Progenitor cell of endocrine pancreas (in vitro differentiated cells): ENCODE measurements at regions not wholly inside any gene's neighbourhood (a gene's known extent, or its start where the extent isn't known, plus 50 kb on each side); places are given as distances from the start of the nearest gene placed in this dataset.

Experiments
- DNase-seq: peaks from one replicate; pipeline ENCODE4 v3.0.0; 2021; ENCODE audit warnings: low spot score; ENCODE audit not compliant: unreplicated experiment
- H3K27ac Mint-ChIP-seq: 2 replicates; pipeline ENCODE4 v1.8.0; 2021; ENCODE audit warnings: mild to moderate bottlenecking, moderate library complexity, mixed read lengths
- H3K27me3 Mint-ChIP-seq: 2 replicates; pipeline ENCODE4 v1.8.0; 2021; ENCODE audit warnings: mixed read lengths
- H3K36me3 Mint-ChIP-seq: 2 replicates; pipeline ENCODE4 v1.8.0; 2022; ENCODE audit warnings: mixed read lengths; ENCODE audit not compliant: insufficient read depth
- H3K4me1 Mint-ChIP-seq: 2 replicates; pipeline ENCODE4 v1.8.0; 2021; ENCODE audit warnings: low read depth, mixed read lengths
- H3K4me3 Mint-ChIP-seq: 2 replicates; pipeline ENCODE4 v1.8.0; 2021; ENCODE audit warnings: low read depth, mild to moderate bottlenecking, moderate library complexity, mixed read lengths
- H3K9me3 Mint-ChIP-seq: 2 replicates; pipeline ENCODE4 v1.8.0; 2021; ENCODE audit warnings: low read depth, mixed read lengths
- CTCF ChIP-seq: fragments of 200-600 bp; sonication (generic); IDR thresholded peaks from one replicate; pipeline ENCODE4 v1.5.0; 2021; ENCODE audit warnings: antibody characterized with exemption, mild to moderate bottlenecking; ENCODE audit not compliant: unreplicated experiment

- TF ChIP-seq CTCF = no peak
- Mint-ChIP-seq H3K27me3 (no peaks in the 10 kb centered on the region), H3K4me1 (no peaks in the 10 kb centered on the region), H3K36me3 (no peaks in the 10 kb centered on the region), H3K4me3 (no peak overlapping the region), H3K9me3 (no peaks in the 10 kb centered on the region), H3K27ac (no peak overlapping the region)
- DNase-seq = no peak
Measured at GRCh38 chr13:31891472-31891871, 140.1 kb upstream of the FRY start.

GRCh38 chr13:31894931-31895330 is 136.6 kb upstream of the FRY start:
- no peaks in the 10 kb centered on the region for H3K36me3 Mint-ChIP-seq
- H3K27ac Mint-ChIP-seq = no peak overlapping the region
- no peak overlapping the region for H3K4me3 Mint-ChIP-seq
- H3K4me1 Mint-ChIP-seq = no peaks in the 10 kb centered on the region
- no peak for DNase-seq
- TF ChIP-seq CTCF = no peak
- H3K27me3 Mint-ChIP-seq = no peaks in the 10 kb centered on the region
- H3K9me3 Mint-ChIP-seq = no peaks in the 10 kb centered on the region

- TF ChIP-seq CTCF = no peak
- H3K27me3 Mint-ChIP-seq = no peaks in the 10 kb centered on the region
- H3K4me3 Mint-ChIP-seq = no peak overlapping the region
- H3K27ac Mint-ChIP-seq = no peak overlapping the region
- H3K9me3 Mint-ChIP-seq = peaks cover 3% of the 10 kb centered on the region
- DNase-seq = no peak
- H3K36me3 Mint-ChIP-seq = no peaks in the 10 kb centered on the region
- H3K4me1 Mint-ChIP-seq = no peaks in the 10 kb centered on the region
Measured at GRCh38 chr13:31895691-31896090, 135.9 kb upstream of the FRY start.

- TF ChIP-seq CTCF = no peak
- no peak for DNase-seq
- no peak overlapping the region for H3K27ac Mint-ChIP-seq
- H3K9me3 Mint-ChIP-seq = peaks cover 8% of the 10 kb centered on the region
- no peaks in the 10 kb centered on the region for H3K4me1 Mint-ChIP-seq
- H3K27me3 Mint-ChIP-seq = no peaks in the 10 kb centered on the region
- H3K4me3 Mint-ChIP-seq = no peak overlapping the region
- H3K36me3 Mint-ChIP-seq = no peaks in the 10 kb centered on the region
Measured at GRCh38 chr13:31896427-31896826, 135.1 kb upstream of the FRY start.

GRCh38 chr13:31898378-31899071 is 133.0 kb upstream of the FRY start:
- no peak overlapping the region for H3K27ac Mint-ChIP-seq
- no peak for TF ChIP-seq CTCF
- no peaks in the 10 kb centered on the region for H3K27me3 Mint-ChIP-seq

More at GRCh38 chr13:31898378-31899071, 133.0 kb upstream of the FRY start:
- Mint-ChIP-seq H3K36me3 (no peaks in the 10 kb centered on the region), H3K4me1 (no peaks in the 10 kb centered on the region), H3K4me3 (no peak overlapping the region), H3K9me3 (peaks cover 8% of the 10 kb centered on the region)
- DNase-seq = no peak
